HK-2 (cell line): ENCODE measurements at regions not wholly inside any gene's neighbourhood (a gene's known extent, or its start where the extent isn't known, plus 50 kb on each side); places are given as distances from the start of the nearest gene placed in this dataset.

Experiments
- DNase-seq: peaks from one replicate; pipeline ENCODE4 v3.0.0-alpha.2; 2018; ENCODE audit not compliant: unreplicated experiment

DNA sequence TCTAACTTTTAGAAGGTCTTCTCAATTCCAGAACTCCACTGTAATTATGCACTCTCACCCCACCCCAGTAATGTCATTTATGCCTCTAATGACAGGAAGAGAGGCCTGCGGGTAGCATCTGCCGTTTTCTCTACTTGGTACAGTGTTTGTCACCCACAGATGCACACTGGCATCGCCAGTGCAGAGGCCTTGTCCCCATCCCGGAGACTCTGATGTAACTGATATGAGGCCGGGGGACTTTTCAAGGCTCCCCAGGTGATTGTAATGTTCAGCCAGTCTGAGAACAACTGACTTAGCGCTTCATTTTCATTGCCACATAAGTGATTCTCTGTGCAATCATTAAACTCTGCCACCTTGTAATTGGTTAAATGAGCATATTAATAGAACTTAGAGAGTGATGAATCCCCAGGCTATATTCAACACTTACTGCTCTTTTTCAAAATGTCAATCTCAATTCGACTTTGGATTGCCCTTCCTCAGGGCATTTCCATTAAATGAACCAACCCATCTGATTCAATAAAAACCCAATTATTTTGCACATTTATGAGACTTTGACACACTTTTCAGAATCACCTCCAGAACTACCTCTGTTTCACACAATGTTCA, 113.2 kb downstream of the HERPUD2 start:
- no peak for DNase-seq

DNA sequence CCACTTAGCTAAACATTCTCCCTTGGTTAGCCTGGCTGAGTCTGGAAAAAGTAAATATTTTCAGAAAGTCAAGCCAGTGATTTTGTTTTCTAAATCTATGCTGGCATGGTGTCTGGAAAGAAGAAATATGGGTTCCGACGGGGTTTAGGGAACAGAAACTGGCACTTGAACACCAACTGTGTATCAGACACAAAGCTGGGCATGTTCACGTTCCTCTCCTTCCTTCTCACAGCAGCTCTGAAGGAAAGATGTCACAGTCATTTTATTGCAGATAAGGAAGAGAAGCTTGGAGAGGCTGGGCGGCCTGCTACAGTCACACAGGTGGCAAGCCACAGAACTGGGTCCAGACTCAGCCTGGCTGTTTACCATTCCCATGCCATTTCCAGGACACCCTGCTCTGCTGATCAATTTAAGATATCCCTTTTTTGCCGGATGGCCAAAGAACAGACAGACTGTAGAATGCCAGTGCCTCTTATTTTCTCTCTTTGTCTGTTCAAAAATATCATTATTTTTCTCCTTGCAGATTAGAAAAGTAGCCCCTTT, 118.8 kb downstream of the HERPUD2 start:
- DNase-seq, result no peak

DNA sequence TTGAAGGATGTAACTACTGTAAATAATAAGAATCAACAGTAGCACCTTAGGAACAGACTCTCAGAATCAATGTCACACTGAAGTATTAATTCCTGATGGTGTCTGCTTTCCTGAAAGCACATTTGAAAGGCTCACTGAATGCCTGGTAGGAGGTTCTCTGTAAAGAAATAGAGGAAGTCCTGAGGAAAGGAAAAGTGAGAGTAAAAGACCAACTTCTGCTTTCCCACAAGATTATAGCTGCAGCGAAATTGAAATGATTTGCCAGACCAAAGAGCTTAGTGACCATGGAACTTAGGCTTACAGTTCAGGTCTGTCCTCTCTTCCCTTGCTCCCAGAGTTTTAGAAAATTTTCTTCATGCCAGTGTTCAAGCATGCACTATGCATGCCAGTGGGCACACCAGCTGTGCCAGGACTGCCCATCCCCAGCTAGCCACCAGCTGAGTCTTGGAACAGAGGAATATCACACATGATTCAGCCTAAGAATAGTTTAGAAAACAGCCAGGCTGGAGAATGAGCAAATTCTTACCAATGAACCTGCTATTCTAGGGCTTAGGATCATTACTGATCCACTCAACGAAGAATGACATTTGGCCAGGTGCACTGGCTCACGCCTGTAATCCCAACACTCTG, 123.2 kb downstream of the HERPUD2 start:
- DNase-seq, result no peak

DNA sequence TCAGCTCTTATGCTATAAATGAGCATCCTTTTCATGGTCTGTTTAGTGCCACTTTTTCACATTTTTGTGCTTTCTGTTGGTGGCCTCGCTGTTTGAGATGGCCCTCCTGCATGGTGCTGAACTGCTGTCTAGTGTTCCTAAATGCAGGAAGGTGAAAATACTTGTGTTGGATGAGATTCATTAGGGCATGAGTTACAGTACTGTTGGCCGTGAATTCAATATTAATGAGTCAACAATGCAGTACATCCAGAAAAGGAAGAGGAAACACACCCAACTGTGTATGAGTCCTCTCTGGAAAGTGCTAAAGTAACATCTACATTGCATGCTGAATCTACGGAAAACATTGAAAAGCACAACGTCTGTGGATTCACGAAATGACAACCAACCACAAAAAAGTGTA, 124.0 kb downstream of the HERPUD2 start:
- no peak for DNase-seq

DNA sequence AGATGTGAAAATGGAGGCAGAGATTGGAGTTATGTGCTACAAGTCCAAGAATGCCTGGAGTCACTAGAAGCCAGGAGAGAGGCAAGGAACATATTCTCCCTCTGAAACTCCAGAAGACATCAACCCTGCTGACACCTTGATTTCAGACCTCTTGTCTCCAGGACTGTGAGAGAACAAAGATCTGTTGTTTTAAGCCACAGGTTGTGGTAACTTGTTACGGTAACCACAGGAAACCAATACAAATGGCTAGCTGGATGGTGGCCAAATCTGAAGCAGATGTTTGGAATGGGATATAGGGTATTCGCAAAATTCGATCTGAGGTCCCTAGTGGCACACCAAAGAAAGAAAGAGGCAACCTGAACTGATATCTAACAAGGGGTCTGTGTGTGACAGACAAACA, 129.0 kb downstream of the HERPUD2 start:
- DNase-seq, result no peak

DNA sequence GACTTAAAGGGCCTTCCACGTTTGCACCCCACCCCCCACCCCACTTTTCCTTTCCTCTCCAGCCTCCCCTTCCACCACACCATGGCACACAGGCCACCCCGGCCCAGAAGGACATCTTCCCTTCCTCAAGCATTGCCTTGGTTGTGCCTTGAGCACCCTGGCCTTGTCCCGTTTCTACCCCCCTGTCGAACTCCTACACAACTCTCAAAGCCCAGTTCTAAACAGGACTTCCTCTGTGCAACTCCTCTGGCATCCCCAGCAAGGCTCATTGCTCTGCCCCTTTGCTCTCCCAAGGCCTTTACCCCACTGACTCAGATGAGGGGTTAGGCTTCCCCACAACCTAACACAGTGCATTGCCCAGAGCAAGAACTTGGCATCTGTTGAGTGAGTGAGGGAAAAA, 136.1 kb downstream of the HERPUD2 start:
- DNase-seq, result no peak

DNA sequence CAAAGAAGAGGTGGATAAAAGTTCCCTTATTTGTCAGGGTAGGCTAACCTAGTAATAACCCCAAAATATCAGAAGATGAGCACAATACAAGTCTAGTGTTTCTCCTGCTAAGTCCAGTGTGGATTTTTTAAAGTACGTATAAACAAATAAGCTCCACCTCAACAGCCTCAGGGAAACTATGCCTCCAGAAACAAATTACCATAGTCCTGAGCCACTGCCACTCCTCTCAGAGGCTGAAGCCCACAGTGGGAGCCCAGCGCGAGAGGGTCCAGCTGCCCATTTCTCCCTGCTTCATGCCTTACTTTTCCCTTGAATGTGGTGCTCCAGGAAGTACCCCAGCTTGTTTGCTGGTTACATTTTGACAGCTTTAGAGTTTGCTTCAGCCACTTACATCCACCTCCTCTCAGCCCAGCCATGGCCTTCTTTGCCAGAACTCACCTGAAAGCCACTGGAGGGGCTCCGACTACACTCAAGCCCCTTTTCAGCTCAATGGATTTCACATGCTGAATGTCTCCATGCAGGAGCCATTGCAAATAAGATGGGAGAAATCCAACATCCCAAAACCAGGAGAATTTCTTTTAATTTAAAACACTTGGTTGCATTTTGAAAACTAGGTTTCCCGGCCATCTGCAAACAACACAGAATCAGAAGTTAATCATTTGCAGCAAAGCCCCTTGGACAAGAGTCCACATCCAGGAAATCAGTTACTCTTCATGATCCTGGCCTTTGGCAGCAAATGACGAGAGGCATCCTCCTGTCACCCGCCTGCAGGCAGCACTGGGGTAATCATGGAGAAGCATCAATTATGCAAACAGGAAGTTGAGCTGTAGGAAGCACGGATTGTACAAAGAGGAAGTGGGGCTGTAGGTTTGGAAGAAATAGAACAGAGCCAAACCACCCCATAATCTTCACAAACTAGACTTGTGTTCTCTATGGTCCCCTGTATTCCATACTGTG, 138.1 kb downstream of the HERPUD2 start:
- no peak for DNase-seq

DNA sequence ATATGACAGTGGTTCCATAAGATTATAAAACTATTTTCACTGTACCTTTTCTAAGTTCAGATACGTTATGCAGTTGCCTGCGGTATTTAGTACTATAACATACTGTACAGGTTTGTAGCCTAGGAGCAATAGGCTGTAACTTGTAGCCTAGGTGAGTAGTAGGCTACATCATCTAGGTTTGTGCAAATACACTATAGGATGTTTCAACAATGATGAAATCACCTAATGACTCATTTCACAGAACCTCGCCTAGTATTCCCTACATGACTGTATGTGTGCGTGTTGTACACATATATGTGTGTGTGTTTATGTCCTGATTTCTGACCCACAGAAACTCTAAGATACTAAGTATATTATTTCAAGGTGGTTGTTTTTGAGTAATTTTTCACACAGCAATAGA, 139.0 kb downstream of the HERPUD2 start:
- no peak for DNase-seq

DNA sequence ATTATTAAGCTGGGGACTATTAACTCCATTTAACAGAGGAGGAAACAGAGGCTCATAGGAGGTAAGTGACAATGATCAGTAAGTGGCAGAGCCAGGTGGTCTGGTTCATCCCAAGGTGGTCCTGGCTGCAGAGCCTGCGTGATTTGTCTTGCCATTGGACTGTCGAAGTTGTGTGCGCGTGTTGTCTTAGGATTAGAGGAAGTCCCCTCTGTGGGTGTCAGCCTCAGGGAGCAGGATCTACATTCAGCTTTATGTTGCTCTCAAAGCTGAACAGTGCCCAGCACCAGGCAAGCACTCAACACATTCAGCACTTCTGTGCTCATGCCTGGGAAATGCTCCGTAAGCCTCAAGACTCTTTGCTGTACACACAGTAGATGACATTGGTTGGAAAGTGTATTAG, 139.5 kb downstream of the HERPUD2 start:
- no peak for DNase-seq

DNA sequence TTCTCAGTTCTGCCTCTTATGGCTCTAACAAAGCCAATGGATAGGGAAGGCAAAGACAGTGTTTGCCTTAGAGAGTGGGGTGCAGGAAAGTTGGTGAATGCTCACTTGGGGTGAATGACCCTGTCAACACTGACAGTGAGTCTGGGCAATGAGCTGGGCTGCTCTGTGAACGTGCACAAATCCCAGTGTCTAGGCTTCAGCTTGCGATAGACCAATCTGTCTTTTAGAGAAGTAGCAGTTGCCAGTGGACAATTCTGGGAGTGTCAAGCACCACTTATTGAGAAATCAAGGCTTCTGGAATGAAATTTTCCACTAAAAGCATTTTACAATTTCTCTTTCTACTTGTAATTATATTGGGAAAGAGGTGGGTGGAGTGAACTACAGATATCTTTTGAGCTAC, 141.4 kb downstream of the HERPUD2 start:
- no peak for DNase-seq

DNA sequence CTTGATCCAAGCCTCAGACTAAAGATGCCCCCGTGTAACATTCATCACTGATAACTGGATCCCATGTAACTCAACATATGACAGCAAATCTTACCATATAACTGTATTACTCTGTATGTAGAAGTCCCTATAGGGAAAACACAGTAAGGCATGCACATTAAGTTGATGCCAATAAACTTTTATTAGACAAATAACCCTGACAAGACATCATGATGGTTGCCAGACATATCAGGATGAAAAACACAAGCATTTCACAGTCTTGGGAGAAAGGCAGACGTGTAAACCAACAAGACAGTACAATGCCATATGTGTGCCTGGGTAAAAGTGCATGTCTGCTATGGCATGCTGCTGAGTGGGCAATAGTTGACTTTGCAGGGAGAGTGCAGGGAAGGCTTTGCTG, 142.2 kb downstream of the HERPUD2 start:
- DNase-seq, result no peak

DNA sequence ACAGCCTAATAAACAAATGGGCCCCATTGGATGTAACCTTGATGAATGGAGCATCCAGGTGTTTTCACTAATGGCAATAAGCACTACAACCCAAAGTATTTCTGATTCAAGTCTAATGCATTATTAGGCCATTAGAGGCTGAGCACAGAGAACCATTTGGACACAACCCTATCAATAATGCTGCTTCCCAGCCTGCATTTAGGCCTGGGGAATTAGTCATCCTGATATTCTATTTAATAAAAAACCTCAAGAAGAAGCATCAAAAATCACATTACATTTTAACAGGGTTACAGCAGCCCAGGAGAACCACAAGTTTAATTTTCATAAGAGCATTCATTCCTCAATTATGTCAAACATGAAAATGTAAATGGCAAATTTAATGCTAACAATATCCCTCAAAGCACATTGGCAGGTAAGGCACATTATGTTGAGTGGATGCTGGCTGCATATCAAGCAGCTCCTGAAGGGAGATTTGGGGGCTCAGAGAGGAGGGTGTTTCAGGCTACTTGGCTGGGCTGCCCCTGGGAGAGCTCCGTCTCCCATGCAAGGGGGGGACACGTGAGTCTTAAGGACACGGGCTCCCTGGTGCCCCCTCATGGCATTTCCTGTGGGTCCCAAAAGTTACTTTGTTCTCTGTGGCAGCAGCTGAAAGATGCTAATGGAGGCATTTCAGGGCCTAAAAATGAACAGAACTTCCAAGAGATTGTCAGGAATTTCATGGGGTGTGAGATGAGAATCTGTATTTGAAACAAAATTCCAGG, 143.4 kb downstream of the HERPUD2 start:
- DNase-seq, result no peak

DNA sequence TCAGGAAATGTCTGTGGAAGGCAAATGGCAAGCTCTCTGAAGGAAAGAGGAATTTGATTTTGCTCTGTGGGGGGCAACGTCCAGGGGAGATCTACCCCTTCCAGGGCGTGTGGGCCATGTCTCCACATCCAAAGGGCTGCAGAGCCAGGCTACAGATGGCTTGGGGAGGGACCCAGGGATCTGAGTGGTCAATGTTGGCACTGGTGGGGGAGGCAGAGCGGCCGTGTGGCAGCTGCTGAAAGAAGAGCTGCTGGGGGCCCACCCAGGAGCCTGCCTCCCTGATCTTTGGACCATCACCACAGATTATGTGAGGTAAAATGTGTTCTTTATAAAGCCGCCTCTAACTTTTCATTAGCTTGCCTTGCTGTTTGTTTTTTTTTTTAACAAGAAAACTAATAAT, 144.1 kb downstream of the HERPUD2 start:
- DNase-seq, result no peak

DNA sequence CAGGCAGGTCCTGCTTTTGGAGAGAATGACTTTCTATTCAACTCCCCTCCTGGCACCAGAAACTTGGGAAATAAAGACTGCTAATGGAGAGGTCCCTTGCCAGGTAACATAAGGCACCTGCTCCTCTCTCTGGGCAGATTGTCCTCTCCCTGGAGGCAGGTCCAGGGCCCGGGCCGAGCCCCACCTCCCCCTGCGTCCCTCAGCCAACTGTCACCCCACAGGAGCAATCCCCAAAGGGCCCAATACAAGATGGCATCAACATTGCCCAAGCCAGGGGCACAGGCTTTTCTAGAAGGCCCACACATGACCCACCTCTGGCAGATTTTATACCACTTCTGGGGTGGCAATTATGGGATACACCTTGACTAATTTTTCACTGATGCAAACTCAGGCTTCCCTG, 145.2 kb downstream of the HERPUD2 start:
- no peak for DNase-seq

DNA sequence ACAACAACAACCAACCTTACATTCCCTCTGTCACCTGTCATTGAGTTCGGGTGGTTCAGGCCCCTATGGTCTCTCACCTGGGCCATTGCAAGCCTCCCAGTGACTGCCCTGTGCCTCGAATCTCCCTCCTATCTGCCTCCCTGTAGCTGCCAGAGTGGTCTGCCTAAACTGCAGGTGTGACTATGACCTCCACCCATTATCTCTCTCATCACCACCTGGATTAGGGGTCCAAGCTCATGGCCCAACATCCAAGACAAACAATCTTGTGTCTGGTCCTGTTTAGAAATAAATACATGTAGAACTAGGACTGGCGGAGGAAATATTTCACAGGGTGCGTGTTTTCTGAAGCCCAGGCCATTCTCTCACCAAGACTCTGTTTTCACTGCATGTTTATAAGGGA, 146.6 kb downstream of the HERPUD2 start:
- DNase-seq, result no peak

DNA sequence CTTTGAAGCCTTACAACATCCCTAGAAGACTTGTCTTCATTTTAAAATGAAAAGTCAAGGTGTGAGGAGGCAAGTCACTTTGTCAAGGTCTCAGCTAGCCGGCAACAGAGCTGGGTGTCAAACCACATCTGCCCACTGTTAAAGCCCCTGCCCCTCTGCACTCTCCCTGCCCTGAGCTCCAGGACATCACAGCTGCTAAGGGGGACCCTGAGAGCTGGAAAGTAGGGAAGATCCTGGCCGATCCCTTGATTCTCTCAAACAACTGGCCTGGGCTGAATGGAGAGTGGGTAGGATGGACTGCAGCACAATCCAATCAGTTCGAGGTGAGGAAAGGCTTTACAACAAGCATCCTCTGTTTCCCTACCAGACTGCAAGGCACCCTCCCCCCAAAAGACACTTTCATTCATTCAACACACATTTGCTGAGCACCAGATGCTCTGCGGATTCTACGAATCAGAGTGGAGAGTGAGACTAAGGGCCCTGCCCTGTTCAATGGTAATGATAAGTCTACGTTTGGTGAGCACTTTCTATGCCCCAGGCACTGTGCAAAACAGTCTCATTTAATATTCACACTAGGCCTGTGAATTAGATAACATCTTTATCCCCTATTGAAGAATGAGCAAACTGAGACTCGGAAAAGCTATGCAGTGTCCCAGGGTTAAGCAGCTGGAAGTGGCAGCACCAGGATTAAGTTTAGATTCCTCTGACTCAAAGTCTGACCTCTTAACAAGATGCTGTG, 148.1 kb downstream of the HERPUD2 start:
- no peak for DNase-seq

DNA sequence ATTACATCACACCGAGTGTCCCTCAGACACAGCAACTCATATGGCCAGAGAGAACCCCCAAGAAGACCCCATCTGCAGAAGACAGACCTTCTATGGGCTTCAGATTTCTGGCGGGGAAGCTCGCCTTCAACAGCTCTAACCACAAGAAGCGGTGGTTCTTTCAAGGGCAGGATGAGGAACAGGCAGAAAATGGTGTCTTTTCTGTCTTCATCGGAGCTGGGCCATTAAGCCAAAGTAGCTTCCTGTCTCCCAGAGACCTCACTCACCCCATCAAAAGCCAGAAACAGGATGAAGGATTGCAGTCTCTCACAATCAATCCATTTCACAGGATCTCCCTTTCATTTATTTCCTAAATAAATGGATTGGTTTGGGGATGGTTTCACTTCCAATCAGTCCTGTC, 149.1 kb downstream of the HERPUD2 start:
- DNase-seq, result no peak

DNA sequence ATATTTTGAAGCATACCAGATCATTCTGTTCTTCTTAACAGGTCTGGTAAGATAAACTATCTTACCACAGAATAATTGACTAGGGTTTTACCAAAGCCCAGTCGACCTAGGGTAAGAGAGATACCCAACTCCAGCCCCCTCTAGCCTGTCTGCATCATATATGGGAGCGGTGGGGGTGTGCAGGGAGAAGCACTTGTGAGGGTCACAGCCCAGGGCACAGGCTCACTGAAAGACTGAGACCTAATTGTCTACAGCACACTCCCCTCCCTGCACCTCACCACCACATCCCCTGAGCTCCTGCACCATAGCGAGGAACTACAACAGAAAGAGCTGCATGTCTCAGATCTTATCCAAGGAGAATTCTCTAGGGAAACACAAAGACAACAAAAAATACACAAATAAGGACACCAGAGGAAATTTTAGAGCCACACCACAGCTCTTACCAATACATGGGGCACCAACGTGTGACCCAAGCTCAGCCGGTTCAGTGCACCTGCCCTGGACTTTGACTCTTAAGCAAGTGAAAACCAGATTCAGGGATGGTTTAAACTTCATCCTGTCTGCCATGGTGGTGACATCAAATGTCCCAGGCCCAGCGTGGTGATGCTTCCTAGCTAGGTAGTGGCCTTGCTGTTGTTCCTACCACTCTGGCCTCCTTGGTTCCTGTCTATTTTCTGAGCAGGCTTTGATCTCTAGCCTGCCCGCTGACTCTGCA, 150.8 kb downstream of the HERPUD2 start:
- no peak for DNase-seq

DNA sequence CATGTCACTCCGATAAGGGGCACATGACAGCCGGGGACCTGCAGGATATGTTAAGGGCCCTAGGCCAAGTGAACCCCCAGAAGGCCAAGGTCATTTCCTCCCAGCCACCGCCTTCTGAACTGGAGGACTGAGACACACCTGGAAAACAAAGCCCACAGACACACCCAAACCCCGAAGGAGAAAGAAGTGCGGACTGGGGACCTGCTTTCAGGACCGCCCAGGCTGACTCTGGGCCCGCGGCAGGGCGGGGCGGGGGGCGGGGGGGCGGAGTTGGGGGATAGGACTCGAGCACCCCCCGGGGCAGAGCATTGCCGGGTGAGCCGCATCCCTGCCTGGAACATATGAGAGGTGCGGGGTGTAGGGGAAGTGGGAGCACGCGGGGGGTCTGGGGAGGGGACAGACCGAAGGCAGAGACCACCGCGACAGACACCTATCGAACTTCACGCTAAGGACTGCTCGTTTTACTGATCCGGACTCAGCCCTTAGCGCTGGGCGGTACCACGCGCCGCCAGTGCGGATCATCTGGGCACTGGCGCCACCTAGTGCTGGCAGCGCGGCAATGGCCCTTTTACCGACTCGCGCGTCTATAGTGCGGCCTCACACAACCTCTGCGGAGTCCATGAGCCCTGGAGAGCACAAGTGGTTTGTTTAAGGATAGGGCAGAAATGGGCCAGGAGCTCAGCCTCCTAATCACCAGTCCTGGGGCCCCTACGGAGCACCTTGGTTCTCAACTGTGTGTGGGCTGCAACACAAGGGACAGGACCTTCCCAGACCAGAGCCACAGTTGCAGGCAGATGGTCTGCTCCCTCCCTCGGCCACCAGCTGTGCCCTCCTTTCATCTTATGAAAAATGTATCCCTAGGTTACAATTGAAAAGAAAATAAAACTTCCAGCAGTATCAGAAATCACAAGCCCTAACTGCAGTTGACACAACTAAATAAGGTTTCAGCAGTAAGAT, 157.6 kb downstream of the HERPUD2 start:
- DNase-seq, result peak; percentile 77
